ENCODE measurements at regions not wholly inside any gene's neighbourhood (a gene's known extent, or its start where the extent isn't known, plus 50 kb on each side); places are given as distances from the start of the nearest gene placed in this dataset.

DNA sequence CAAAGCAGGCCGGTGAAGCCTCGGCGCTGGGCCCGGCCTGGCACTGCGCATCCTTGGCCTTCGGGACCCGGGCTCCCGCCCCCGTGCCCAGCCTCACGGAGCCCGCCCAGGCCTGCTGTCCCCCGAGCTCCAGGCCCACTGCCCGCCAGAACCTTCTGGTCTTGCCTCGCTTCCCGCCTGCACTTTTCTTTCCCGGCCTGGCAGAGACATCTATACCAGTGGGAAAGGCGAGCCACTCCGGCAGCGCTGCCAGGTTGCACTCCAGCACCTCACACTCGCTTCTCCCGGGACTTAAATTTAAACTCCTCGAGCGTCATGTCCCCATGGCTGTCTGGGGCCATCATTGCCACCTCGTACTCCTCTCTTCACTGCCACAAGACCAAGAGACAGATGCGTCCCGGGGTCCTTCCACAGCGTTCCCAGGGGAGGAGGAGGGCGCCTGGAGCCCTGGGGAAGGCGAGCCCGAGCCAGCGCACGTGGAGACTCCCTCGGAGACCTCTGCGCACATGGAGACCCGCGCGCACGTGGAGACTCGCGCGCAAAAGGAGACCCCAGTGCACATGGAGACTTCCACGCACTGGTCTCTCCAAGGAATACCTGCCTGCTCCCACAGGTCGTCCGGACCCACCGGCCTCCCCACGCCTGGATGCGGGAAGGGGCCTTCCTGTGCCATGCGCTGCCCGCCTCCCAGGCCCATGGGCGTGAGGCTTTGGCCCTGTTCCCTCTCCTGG, 253.1 kb upstream of the SALL3 start:
- no peak for DNase-seq

DNA sequence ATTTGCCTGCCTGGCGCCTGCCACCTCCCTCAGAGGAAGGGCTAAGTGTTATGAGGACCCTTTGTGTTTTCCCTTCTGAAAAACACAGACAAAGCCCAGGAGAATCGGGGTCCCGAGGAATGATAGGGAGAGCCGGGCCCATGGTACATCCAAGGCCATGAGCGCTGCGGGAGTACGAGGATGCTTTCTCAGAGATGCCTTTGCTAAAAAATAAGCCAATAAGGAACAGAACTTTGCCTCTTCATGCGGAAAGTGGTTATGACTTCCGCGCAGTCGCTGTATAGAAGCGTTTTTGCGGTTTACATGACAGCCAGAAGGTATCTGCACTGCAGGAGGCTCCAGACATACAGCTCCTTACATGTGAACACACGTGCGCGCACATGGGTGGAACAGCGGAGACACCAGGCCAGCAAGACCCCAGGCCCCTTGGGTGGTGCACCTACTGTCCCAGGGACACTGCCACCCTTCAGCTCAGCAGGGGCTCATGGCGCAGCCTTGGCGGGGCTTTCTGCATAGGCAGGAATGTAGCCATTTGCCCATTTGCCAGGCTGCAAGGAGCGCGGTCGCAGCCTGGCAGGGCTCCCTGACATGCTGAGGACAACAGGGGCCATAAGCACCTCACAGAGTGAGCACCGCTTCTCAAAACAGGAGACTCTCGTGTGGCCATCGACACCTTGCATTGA, 252.4 kb upstream of the SALL3 start:
- DNase-seq: no peak

GRCh38 chr18:78727877-78728783, 251.5 kb upstream of the SALL3 start:
- DNase-seq: no peak

GRCh38 chr18:78728784-78729467, 250.7 kb upstream of the SALL3 start:
- no peak for DNase-seq

- DNase-seq: no peak
These were observed 249.1 kb upstream of the SALL3 start for GRCh38 chr18:78730546-78730945.

DNA sequence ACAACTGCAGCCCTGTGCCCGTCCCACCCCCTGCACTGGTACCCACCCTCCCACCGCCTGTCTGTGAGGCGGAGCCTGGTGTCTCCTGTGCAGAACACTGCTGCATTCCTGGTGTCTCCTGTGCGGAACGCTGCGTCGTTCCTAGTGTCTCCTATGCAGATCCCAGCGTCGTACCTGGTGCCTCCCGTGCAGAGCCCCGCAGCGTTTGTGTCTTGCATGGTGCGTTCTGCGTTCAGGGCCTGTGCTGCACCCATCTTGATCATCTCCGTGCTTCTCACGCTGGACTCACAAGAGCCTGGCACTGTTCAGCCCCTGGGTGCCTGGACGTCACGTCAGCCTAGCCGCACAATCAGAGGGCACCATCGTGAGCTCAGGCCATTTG, 248.6 kb upstream of the SALL3 start:
- DNase-seq: no peak

DNA sequence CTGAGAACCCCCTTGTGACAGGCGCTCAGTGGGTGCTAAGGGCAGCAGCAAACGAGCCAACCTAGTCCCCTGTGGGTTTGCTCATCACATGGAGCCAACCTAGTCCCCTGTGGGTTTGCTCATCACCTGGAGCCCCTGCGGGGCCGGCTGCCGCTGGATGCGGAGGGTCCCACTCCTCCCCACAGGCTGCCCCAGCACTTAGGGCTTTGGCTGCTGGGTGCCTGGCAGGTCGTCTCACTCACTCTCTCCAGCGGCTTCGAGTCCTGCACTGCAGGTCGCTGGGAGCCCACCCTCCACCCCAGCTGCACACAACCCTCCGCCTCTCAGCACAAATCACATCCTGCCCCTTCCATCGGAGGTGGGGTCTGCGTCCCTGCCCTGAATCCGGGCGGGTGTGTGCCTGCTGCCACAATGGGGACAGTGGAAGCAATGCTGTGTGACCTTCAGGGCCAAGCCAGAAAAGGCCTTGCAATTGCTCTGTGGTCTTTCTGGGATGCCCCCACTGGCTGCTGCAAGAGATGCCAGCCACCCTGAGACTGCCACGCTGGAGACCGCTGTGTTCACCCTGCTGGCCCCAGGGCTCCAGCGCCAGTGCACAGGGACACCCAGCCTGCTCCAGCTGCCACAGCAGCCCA, 248.1 kb upstream of the SALL3 start:
- DNase-seq: no peak

DNA sequence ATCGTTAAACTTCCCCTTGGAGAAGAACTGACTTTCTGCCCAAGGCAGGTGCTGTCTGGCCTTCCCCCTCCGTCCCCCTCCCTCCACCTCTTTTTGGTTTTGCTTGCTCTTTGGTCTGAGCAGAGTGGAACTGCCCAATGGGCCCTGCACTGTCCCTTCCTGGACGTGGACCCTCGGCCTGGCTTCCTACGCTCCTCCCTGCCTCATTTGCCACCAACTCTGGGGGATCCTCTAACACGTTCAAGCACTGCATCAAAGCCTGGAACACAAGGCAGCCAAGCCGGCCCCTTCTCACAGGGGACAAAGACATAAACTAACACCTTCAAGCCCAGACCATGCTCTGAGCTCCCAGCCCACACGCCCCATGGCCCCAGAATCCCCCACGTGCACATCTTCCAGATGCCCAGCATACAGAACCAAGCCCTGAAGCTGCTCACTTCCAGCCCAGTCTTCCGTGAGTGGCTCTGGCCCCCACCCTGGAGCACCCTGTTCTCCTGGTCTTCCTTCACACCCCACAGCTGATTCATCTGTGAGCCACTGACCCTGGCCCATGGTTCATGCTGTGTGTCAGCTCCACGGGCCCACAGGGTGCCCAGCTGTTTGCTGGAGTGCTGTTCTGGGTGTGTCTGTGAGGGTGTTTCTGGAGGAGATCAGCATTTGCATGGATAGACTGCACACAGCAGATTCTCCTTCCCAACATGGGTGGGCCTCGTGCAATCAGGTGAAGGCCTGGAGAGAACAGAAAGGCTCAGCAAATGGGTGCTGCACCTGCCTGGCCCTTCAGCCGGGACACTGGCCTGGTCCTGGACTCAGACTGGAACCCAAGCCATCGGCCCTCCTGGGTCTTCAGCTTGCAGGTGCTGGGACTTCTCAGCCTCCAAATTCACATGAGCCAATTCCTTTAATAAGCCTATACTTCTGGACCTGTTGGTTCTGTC, 247.1 kb upstream of the SALL3 start:
- no peak for DNase-seq

DNA sequence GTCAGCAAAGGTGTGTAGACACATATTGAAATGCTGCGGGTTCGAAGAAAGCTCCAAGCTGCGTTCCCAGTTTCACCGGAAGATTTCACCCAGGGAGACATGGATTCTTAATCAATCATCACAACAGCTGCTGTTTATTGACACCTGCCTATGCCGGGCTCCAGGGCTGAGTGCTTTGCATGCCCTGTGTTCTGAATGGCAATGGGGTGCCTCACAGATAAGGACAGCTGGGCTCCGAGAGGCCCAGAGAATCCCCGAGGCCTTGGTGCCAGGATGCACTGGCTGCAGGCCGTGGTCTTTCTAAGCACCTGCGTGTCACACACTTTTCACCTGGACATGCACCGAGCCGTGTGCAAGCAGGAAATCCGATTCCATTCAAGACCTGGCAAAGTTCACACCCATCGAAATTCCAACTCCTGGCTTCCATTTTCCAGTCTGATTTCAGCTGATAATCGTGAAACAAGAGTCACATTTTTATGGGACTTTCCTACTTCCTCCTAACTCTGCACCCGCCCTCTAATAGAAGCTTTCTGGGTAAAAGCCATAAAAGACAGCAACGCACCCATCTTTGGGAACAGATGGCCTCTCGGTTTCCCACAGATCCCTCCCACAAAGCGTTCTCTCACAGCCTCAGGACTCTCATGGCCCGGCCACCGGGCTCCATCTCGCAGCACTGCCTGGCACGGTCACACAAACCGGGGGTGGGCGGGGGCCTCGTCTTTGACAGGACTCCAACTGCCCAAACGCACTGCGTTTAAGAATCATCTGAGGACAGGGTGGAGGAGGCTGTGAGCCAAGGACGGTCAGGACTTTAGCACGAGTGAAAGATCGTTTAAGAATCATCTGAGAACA, 245.6 kb upstream of the SALL3 start:
- DNase-seq: no peak

- DNase-seq: no peak
These were observed 245.0 kb upstream of the SALL3 start for GRCh38 chr18:78734614-78734945.

DNA sequence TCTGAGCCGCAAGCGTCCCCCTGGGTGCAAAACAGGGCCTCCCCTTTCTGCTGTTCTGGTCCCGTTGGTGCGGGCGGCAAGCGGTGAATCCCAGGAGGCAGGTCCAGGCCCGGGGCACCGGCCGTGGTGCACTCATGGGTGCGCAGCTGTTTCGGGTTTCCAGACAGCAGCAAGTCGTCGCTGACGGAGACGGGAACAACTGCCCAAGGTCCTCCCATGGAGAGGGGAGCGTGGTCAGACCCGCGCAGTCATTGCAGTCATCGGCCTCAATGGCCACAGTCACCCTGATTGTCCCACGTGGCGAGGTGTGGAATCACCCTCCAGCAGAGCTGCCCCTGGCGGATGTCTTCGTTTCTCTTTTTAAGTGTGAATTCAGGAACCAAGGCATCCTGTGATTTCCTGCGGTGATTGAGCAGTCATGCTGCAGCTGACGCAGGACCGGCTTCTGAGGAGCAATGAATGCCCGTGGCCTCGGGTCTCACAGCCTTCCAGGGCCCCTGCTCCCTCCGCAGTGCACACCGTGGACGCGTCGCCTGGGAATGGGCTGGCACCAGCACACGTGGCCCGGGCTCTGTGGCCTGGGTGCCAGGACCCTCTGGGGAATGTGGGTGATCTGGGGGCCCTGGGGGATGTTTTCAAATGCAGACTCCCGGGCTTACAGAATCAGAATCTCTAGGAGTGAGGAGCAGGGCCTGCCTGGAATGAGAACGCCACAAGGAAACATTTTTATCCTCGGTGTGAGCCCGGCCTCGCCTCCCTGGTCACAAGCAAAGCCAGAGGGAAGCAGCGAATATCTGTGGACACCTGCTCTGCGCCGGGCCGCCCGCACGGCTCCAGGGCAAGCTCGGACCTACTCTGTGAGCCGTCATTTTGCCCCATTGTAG, 244.2 kb upstream of the SALL3 start:
- DNase-seq: no peak

DNA sequence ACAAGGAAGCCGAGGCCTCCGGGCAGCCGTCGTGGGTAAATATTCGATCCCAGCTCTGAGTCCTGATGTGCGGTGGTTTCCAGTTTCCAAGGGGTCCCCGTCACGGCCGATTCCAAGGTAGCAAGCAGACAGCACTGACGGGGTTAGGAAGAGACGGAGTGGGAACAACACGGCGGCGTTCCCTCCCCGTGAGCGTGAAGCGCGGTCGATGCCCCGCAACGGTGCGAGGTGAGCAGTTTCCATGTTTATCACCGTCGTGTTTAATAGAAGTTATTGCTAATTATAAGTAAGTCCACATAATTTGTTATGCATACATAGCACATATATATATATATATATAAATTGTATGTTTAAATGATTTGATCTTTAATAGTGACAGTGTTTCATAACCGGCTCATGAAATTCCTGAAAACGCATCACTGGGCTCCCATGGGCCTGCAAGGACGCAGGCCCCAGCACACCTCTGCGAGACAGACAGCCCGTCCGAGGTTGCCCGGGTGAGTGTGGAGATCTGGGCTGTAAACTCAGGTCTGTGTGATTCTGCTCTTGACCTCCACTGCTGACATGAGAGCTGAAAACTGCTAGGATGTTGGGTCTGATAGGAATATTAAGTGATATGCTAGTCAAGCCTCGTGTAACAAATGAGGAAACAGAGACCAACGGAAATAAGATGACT, 243.5 kb upstream of the SALL3 start:
- no peak for DNase-seq

- no peak for DNase-seq
These were observed 242.4 kb upstream of the SALL3 start for GRCh38 chr18:78737006-78737915.

GRCh38 chr18:78738076-78738690, 241.4 kb upstream of the SALL3 start:
- DNase-seq: no peak

GRCh38 chr18:78739115-78739514, 240.5 kb upstream of the SALL3 start:
- no peak for DNase-seq

DNA sequence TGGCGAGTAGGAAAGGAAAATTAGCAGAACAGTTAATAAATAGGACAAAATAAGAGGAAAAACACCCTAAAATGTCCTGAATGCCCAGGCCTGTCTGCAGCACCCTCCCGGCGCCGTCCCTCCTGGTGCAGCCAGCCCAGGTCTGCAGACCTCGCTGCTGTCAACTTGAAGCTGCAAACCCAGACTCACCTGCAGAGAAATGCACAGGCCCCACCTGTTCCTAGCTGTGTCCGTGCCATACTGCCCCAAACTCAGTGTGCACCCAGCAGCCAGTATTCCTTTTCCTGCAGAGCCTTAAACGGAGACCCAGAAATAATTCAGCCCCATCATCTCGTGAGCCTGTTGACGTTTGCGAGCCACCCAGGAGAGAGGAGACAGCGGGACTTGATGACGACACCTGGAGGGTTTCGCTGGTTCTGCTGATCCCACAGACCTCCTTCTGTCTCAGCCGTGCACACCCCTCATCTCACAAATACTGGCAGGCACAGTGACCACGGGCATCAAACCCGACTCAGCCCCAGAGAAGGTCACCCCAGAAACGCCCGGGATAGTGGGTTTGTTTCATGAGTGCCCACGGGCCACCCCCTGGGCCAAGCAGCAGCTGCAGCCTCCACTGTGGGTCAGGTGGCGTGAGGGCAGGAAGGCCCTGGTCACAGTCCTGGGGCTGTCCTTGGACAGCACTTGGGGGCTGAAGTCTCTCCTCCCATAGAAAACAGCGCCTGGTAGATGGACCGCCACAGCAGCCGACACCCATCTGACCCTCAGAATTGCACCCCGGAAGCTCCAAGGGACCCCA, 239.5 kb upstream of the SALL3 start:
- DNase-seq: no peak
